GM23338 (cell line): ENCODE measurements at regions not wholly inside any gene's neighbourhood (a gene's known extent, or its start where the extent isn't known, plus 50 kb on each side); places are given as distances from the start of the nearest gene placed in this dataset.

Experiments
- ATAC-seq: fragments of 200-7000 bp; cut with Tn5 transposase; 3 replicates; pipeline ENCODE4 v1.9.1; 2020
- DNase-seq: peaks from one replicate; pipeline ENCODE4 v3.0.0-alpha.2; 2015; ENCODE audit warnings: low spot score
- H2AFZ ChIP-seq: fragments of 200-600 bp; sonication (generic); 2 replicates; pipeline ENCODE4 v1.8.0; 2016; ENCODE audit warnings: antibody characterized with exemption, mild to moderate bottlenecking, moderate library complexity
- H3F3A ChIP-seq: fragments of 200-600 bp; sonication (generic); replicated peaks from 2 replicates; pipeline ENCODE4 v1.8.0; 2017; ENCODE audit warnings: antibody characterized with exemption, mixed run types, low read depth
- H3K27ac ChIP-seq: fragments of 200-600 bp; sonication (generic); 2 replicates; pipeline ENCODE4 v1.6.1; 2016; ENCODE audit warnings: low read depth
- H3K27me3 ChIP-seq: fragments of 200-600 bp; sonication (generic); 2 replicates; pipeline ENCODE4 v1.8.0; 2016; ENCODE audit warnings: mild to moderate bottlenecking, mixed run types, moderate library complexity; ENCODE audit not compliant: insufficient read depth
- H3K36me3 ChIP-seq: fragments of 200-600 bp; sonication (generic); 2 replicates; pipeline ENCODE4 v1.8.0; 2016; ENCODE audit warnings: mild to moderate bottlenecking; ENCODE audit not compliant: insufficient read depth
- H3K4me1 ChIP-seq: fragments of 200-600 bp; sonication (generic); 2 replicates; pipeline ENCODE4 v1.8.0; 2016; ENCODE audit warnings: mild to moderate bottlenecking, moderate library complexity; ENCODE audit not compliant: insufficient read depth
- H3K4me2 ChIP-seq: fragments of 200-600 bp; sonication (generic); 2 replicates; pipeline ENCODE4 v1.7.1; 2017; ENCODE audit warnings: mixed run types
- H3K4me3 ChIP-seq: fragments of 200-600 bp; sonication (generic); 2 replicates; pipeline ENCODE4 v1.6.1; 2016; ENCODE audit warnings: mixed run types
- H3K79me2 ChIP-seq: fragments of 200-600 bp; sonication (generic); replicated peaks from 2 replicates; pipeline ENCODE4 v1.8.0; 2017; ENCODE audit warnings: mild to moderate bottlenecking; ENCODE audit not compliant: insufficient read depth
- H3K9me2 ChIP-seq: fragments of 200-600 bp; sonication (generic); 2 replicates; pipeline ENCODE4 v1.8.0; 2017; ENCODE audit not compliant: insufficient read depth
- H4K20me1 ChIP-seq: fragments of 200-600 bp; sonication (generic); replicated peaks from 2 replicates; pipeline ENCODE4 v1.8.0; 2017; ENCODE audit warnings: mild to moderate bottlenecking; ENCODE audit not compliant: insufficient read depth
- H3K27ac Mint-ChIP-seq: 2 replicates; pipeline ENCODE4 v1.8.0; 2020; ENCODE audit warnings: inconsistent platforms, mild to moderate bottlenecking, moderate library complexity, mixed read lengths
- H3K27me3 Mint-ChIP-seq: 3 replicates; pipeline ENCODE4 v1.8.0; 2022; ENCODE audit warnings: low read depth, mild to moderate bottlenecking, moderate library complexity, mixed read lengths, inconsistent platforms; ENCODE audit not compliant: insufficient read depth, poor library complexity
- H3K36me3 Mint-ChIP-seq: 3 replicates; pipeline ENCODE4 v1.8.0; 2021; ENCODE audit warnings: low read depth, mild to moderate bottlenecking, inconsistent platforms, moderate library complexity, mixed read lengths
- H3K4me1 Mint-ChIP-seq: 3 replicates; pipeline ENCODE4 v1.8.0; 2020; ENCODE audit warnings: mild to moderate bottlenecking, inconsistent platforms, mixed read lengths
- H3K4me3 Mint-ChIP-seq: 3 replicates; pipeline ENCODE4 v1.8.0; 2021; ENCODE audit warnings: moderate library complexity, mild to moderate bottlenecking, inconsistent platforms, mixed read lengths
- H3K9me3 Mint-ChIP-seq: 3 replicates; pipeline ENCODE4 v1.8.0; 2020; ENCODE audit warnings: moderate library complexity, mild to moderate bottlenecking, inconsistent platforms, mixed read lengths
- CREB1 ChIP-seq: fragments of 250-450 bp; sonication (Bioruptor Pico); IDR thresholded peaks from 2 replicates; pipeline ENCODE4 v1.5.0; 2020; ENCODE audit warnings: low read depth, mild to moderate bottlenecking, moderate library complexity
- EZH2phosphoT487 ChIP-seq: fragments of 200-600 bp; sonication (generic); IDR thresholded peaks from one replicate; pipeline ENCODE4 v1.8.1; 2018; ENCODE audit warnings: antibody characterized with exemption; ENCODE audit not compliant: unreplicated experiment
- REST ChIP-seq: IDR thresholded peaks from one replicate; pipeline ENCODE4 v1.6.1; 2018; ENCODE audit warnings: antibody characterized with exemption; ENCODE audit not compliant: unreplicated experiment
- ZNF114 ChIP-seq: fragments of 250-450 bp; sonication (Bioruptor Pico); IDR thresholded peaks from 2 replicates; pipeline ENCODE4 v1.5.0; 2020; ENCODE audit warnings: mild to moderate bottlenecking, moderate library complexity
- ZNF462 ChIP-seq: fragments of 250-450 bp; sonication (Bioruptor Pico); IDR thresholded peaks from 2 replicates; pipeline ENCODE4 v1.5.0; 2020; ENCODE audit warnings: mild to moderate bottlenecking, moderate library complexity

GRCh38 chr10:22816298-22816653 lies 101.9 kb upstream of the PIP4K2A start:
- ATAC-seq (no peak), DNase-seq (no peak)
- no peak overlapping the region for H3K27ac ChIP-seq
- TF ChIP-seq ZNF114 (CRISPR knock-in tag): no peak
- no peak for TF ChIP-seq ZNF462 (CRISPR knock-in tag)
- no peak for TF ChIP-seq REST
- no peak for TF ChIP-seq EZH2phosphoT487
- no peak for TF ChIP-seq CREB1 (CRISPR knock-in tag)
- no peak overlapping the region for H2AFZ ChIP-seq
- no peaks in the 10 kb centered on the region for H3K36me3 ChIP-seq
- H3K27me3 ChIP-seq: peaks cover 5% of the 10 kb centered on the region; the same call in 1 of the 2 replicates
- H3K4me3 ChIP-seq: no peak overlapping the region
- no peak overlapping the region for H3K4me2 ChIP-seq
- no peak overlapping the region for H3K4me3 Mint-ChIP-seq
- peaks cover 3% of the 10 kb centered on the region for H3K27me3 Mint-ChIP-seq
- no peaks in the 10 kb centered on the region for H3K9me3 Mint-ChIP-seq
- no peaks in the 10 kb centered on the region for H3K36me3 Mint-ChIP-seq
- H3F3A ChIP-seq: no peaks in the 10 kb centered on the region
- no peaks in the 10 kb centered on the region for H3K4me1 ChIP-seq
- peaks cover 8% of the 10 kb centered on the region; the same call in 1 of the 2 replicates for H3K9me2 ChIP-seq
- no peaks in the 10 kb centered on the region for H3K79me2 ChIP-seq
- H4K20me1 ChIP-seq: no peaks in the 10 kb centered on the region
- H3K27ac Mint-ChIP-seq: no peak overlapping the region
- peaks cover under 1% of the 10 kb centered on the region; the same call in 1 of the 3 replicates for H3K4me1 Mint-ChIP-seq
